AG04450 (cell line): ENCODE measurements at regions not wholly inside any gene's neighbourhood (a gene's known extent, or its start where the extent isn't known, plus 50 kb on each side); places are given as distances from the start of the nearest gene placed in this dataset.
"Not testable (repeated sequence)": the region's sequence is repeated elsewhere in the genome, so short reads cannot be mapped to it uniquely, and the experiment has no call there.

ENCODE experiments used
- CTCF ChIA-PET: fragments of 300-600, 350-600 bp; formaldehyde crosslinking; extraction: SDS; loops from one replicate; lab custom pipeline; 2022; ENCODE audit warnings: antibody characterized with exemption, inconsistent platforms; lab: Charles Lee
- POLR2A ChIA-PET: fragments of 350-600 bp; formaldehyde crosslinking; extraction: SDS; loops from one replicate; lab custom pipeline; 2021; ENCODE audit warnings: antibody characterized with exemption, inconsistent platforms; lab: Yijun Ruan, JAX
- DNase-seq: peaks from one replicate; pipeline ENCODE4 v3.0.0-alpha.2; 2011; ENCODE audit warnings: low read depth, low spot score
- H3K27ac ChIP-seq: one replicate; pipeline ENCODE4 v1.5.1; 2012; ENCODE audit warnings: low read depth, low read length, control low read depth
- H3K27me3 ChIP-seq: one replicate; pipeline ENCODE4 v1.6.0; 2012; ENCODE audit warnings: low read length; ENCODE audit not compliant: control insufficient read depth, insufficient read depth
- H3K4me3 ChIP-seq: 2 replicates; pipeline ENCODE4 v1.5.1; 2011; ENCODE audit warnings: mild to moderate bottlenecking, low read depth, low read length, control low read depth
- H3K9me3 ChIP-seq: 2 replicates; pipeline ENCODE4 v1.5.1; 2012; ENCODE audit warnings: low read length; ENCODE audit not compliant: control insufficient read depth, insufficient read depth
- CTCF ChIP-seq: IDR thresholded peaks from 2 replicates; pipeline ENCODE4 v1.5.1; 2011; ENCODE audit warnings: low read depth, low read length, control low read depth, inconsistent platforms

- Histone ChIP-seq H3K9me3 (peaks cover 5% of the 10 kb centered on the region), H3K27ac (no peak overlapping the region), H3K27me3 (no peaks in the 10 kb centered on the region), H3K4me3 (no peak overlapping the region)
- no peak for TF ChIP-seq CTCF
- ChIA-PET CTCF (no interaction called here), POLR2A (no interaction called here)
- no peak for DNase-seq
Observed at GRCh38 chr2:22167256-22167655, 1043.5 kb downstream of the TDRD15 start.

- no peaks in the 10 kb centered on the region for H3K27me3 ChIP-seq
- peaks cover 3% of the 10 kb centered on the region for H3K9me3 ChIP-seq
- ChIA-PET CTCF (no interaction called here), POLR2A (no interaction called here)
- no peak overlapping the region for H3K27ac ChIP-seq
- no peak overlapping the region for H3K4me3 ChIP-seq
- no peak for DNase-seq
- TF ChIP-seq CTCF = no peak
Observed at GRCh38 chr2:22175003-22175402, 1051.2 kb downstream of the TDRD15 start.

GRCh38 chr2:22185251-22185650 lies 1061.5 kb downstream of the TDRD15 start:
- Histone ChIP-seq H3K27me3 (no peaks in the 10 kb centered on the region), H3K27ac (no peak overlapping the region), H3K9me3 (peaks cover 30% of the 10 kb centered on the region), H3K4me3 (no peak overlapping the region)
- DNase-seq = no peak
- ChIA-PET CTCF (no interaction called here), POLR2A (no interaction called here)
- no peak for TF ChIP-seq CTCF

GRCh38 chr2:22186261-22186828 lies 1062.6 kb downstream of the TDRD15 start:
- DNase-seq, H3K4me3 ChIP-seq, POLR2A ChIA-PET, H3K27ac ChIP-seq, CTCF ChIA-PET, H3K27me3 ChIP-seq: not testable (repeated sequence)
- H3K9me3 ChIP-seq = peaks cover 25% of the 10 kb centered on the region

- Histone ChIP-seq H3K27ac (no peak overlapping the region), H3K9me3 (peaks cover 25% of the 10 kb centered on the region), H3K27me3 (no peaks in the 10 kb centered on the region), H3K4me3 (no peak overlapping the region)
- no peak for DNase-seq
- CTCF ChIA-PET = no interaction called here
- no peak for TF ChIP-seq CTCF
- POLR2A ChIA-PET = no interaction called here
Observed at GRCh38 chr2:22189893-22190480, 1066.2 kb downstream of the TDRD15 start.
